Nephron progenitor cell (in vitro differentiated cells): ENCODE measurements at regions not wholly inside any gene's neighbourhood (a gene's known extent, or its start where the extent isn't known, plus 50 kb on each side); places are given as distances from the start of the nearest gene placed in this dataset.

Experiments used
- DNase-seq: peaks from one replicate; pipeline ENCODE4 v3.0.0; 2021
- H3K27ac Mint-ChIP-seq: 2 replicates; pipeline ENCODE4 v1.8.0; 2021; ENCODE audit warnings: mild to moderate bottlenecking, moderate library complexity, mixed read lengths
- H3K27me3 Mint-ChIP-seq: 2 replicates; pipeline ENCODE4 v1.8.0; 2021; ENCODE audit warnings: mild to moderate bottlenecking, low read depth, mixed read lengths; ENCODE audit not compliant: poor library complexity
- H3K36me3 Mint-ChIP-seq: 2 replicates; pipeline ENCODE4 v1.8.0; 2021; ENCODE audit warnings: low read depth, mixed read lengths
- H3K4me1 Mint-ChIP-seq: 2 replicates; pipeline ENCODE4 v1.8.0; 2021; ENCODE audit warnings: mixed read lengths
- H3K4me3 Mint-ChIP-seq: 2 replicates; pipeline ENCODE4 v1.8.0; 2021; ENCODE audit warnings: mild to moderate bottlenecking, moderate library complexity, mixed read lengths
- H3K9me3 Mint-ChIP-seq: 2 replicates; pipeline ENCODE4 v1.8.0; 2021; ENCODE audit warnings: mild to moderate bottlenecking, moderate library complexity, mixed read lengths
- CTCF ChIP-seq: fragments of 200-600 bp; sonication (generic); IDR thresholded peaks from 2 replicates; pipeline ENCODE4 v1.5.0; 2021; ENCODE audit warnings: antibody characterized with exemption

DNA sequence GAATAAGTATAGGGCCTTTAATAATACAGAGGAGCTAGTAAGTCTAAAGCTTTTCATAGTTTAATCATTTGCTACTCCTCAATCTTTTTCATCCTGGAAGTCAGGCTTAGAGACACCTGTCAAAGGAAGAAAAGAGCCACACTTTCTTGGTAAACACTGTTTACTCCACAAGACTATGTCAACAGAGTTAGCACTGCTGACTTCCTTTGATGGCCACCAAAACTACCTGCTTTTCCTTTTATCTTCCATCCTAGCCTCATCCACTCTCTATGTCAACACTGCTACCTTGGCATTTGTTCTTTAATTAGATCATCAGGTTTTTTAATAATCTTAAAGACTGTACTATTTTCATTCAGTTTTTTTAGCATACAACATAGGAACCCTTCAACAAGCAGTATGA, 106.2 kb downstream of the ELAPOR2 start:
- no peak for DNase-seq
- peaks cover 5% of the 10 kb centered on the region for H3K4me1 Mint-ChIP-seq
- H3K27me3 Mint-ChIP-seq = no peaks in the 10 kb centered on the region
- TF ChIP-seq CTCF = no peak
- H3K4me3 Mint-ChIP-seq = no peak overlapping the region
- H3K36me3 Mint-ChIP-seq = no peaks in the 10 kb centered on the region
- no peaks in the 10 kb centered on the region for H3K9me3 Mint-ChIP-seq
- no peak overlapping the region for H3K27ac Mint-ChIP-seq

GRCh38 chr7:86951895-86952294, 107.6 kb downstream of the ELAPOR2 start:
- H3K4me3 Mint-ChIP-seq = no peak overlapping the region
- H3K36me3 Mint-ChIP-seq = no peaks in the 10 kb centered on the region
- DNase-seq = no peak
- H3K27me3 Mint-ChIP-seq = no peaks in the 10 kb centered on the region
- H3K27ac Mint-ChIP-seq = no peak overlapping the region
- TF ChIP-seq CTCF = no peak
- peaks cover 2% of the 10 kb centered on the region for H3K4me1 Mint-ChIP-seq
- H3K9me3 Mint-ChIP-seq = no peaks in the 10 kb centered on the region

DNA sequence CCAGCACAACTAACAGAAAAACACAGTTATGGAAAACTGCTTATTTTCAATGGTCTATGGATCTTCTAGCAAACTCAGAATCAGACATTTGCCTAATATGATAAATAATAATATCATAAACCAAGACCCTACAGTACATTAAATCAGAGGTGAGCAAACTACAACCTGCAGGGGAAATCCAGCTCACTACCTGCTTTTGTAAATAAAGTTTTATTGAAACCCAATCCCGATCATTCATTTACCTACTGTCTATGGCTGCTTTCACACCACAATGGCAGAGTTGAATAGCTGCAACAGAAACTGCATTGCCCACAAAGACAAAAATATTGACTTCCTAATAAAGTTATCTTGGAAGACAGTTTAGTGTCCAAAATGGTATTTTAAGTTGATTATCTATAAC, 108.5 kb downstream of the ELAPOR2 start:
- TF ChIP-seq CTCF = no peak
- no peak overlapping the region for H3K27ac Mint-ChIP-seq
- DNase-seq = no peak

GRCh38 chr7:86950360-86950759, 109.1 kb downstream of the ELAPOR2 start:
- H3K27me3 Mint-ChIP-seq = no peaks in the 10 kb centered on the region
- H3K27ac Mint-ChIP-seq = no peak overlapping the region
- no peaks in the 10 kb centered on the region for H3K4me1 Mint-ChIP-seq
- H3K4me3 Mint-ChIP-seq = no peak overlapping the region
- H3K36me3 Mint-ChIP-seq = no peaks in the 10 kb centered on the region
- no peak for DNase-seq
- H3K9me3 Mint-ChIP-seq = no peaks in the 10 kb centered on the region
- TF ChIP-seq CTCF = no peak

More for the DNA sequence above, 108.5 kb downstream of the ELAPOR2 start:
- Mint-ChIP-seq H3K4me3 (no peak overlapping the region), H3K4me1 (no peaks in the 10 kb centered on the region), H3K36me3 (no peaks in the 10 kb centered on the region), H3K9me3 (no peaks in the 10 kb centered on the region), H3K27me3 (no peaks in the 10 kb centered on the region)

DNA sequence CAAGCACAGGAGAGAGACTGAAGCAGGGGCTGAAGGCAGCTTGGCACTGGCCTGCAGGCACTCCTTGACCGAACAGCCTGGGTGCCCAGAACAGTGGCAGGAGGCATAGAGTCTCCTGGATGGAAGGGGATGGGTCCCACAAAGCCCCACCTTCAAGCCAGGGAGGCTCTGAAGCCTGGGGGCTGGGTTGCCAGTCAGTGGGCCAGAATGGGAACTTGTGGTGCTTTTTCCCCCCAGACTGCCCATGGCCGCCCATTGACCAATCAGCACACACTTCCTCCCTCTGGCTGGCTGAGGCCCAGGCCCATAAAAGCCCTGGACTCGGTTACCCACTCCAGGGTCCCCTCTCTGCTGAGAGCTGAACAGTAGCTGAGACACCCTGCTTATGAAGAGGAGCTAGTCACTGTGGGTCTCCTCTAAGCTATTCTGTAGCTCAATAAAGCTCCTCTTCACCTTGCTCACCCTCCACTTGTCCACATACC, 109.6 kb downstream of the ELAPOR2 start:
- no peaks in the 10 kb centered on the region for H3K4me1 Mint-ChIP-seq
- no peak for DNase-seq
- no peak overlapping the region for H3K4me3 Mint-ChIP-seq
- H3K36me3 Mint-ChIP-seq = no peaks in the 10 kb centered on the region
- no peaks in the 10 kb centered on the region for H3K27me3 Mint-ChIP-seq
- H3K9me3 Mint-ChIP-seq = no peaks in the 10 kb centered on the region
- no peak overlapping the region for H3K27ac Mint-ChIP-seq
- no peak for TF ChIP-seq CTCF

GRCh38 chr7:86949052-86949778, 110.2 kb downstream of the ELAPOR2 start:
- Mint-ChIP-seq H3K4me1 (no peaks in the 10 kb centered on the region), H3K27ac (no peak overlapping the region), H3K4me3 (no peak overlapping the region), H3K27me3 (no peaks in the 10 kb centered on the region), H3K9me3 (no peaks in the 10 kb centered on the region), H3K36me3 (peaks cover 5% of the 10 kb centered on the region)
- DNase-seq = peak; percentile 2
- TF ChIP-seq CTCF = no peak
